ENCODE measurements at regions not wholly inside any gene's neighbourhood (a gene's known extent, or its start where the extent isn't known, plus 50 kb on each side); places are given as distances from the start of the nearest gene placed in this dataset.

- Histone ChIP-seq H3K27ac (ENCODE audit: insufficient read depth, low read depth, low read length) (no peak overlapping the region), H3K4me3 (replicated peaks in 1 of 3; ENCODE audit: insufficient read depth in 1 of 3, low read depth in 1 of 3, low read length in 3 of 3) (no peak overlapping the region), H3K27me3 (ENCODE audit: control insufficient read depth in 2 of 2, insufficient read depth in 2 of 2, low read length in 2 of 2) (no peaks in the 10 kb centered on the region), H3K36me3 (ENCODE audit: control insufficient read depth in 2 of 2, extremely low read depth in 1 of 2, insufficient read depth in 2 of 2, low read length in 2 of 2) (no peaks in the 10 kb centered on the region), H3K9me3 (replicated peaks; ENCODE audit: control insufficient read depth, insufficient read depth, low read length) (no peaks in the 10 kb centered on the region), H3K9ac (replicated peaks; ENCODE audit: extremely low read depth, insufficient read depth, low read length) (no peak overlapping the region), H2AFZ (ENCODE audit: low read depth, low read length) (no peak overlapping the region), H4K20me1 (replicated peaks; ENCODE audit: control insufficient read depth, extremely low read depth, insufficient read depth, low read length) (no peaks in the 10 kb centered on the region), H3K79me2 (ENCODE audit: control insufficient read depth, insufficient read depth, low read length) (no peaks in the 10 kb centered on the region), H3K9me1 (replicated peaks; ENCODE audit: control insufficient read depth, extremely low read depth, insufficient read depth, low read length) (no peaks in the 10 kb centered on the region), H3K4me2 (ENCODE audit: insufficient read depth, low read length) (no peak overlapping the region), H3K4me1 (ENCODE audit: control insufficient read depth, extremely low read depth, insufficient read depth, low read length) (no peaks in the 10 kb centered on the region)
- BruUV-seq (replicated peaks), result no TSS peak
- POLR2A ChIA-PET, result no interaction called here
- dilution Hi-C loops (cut with MboI; ENCODE audit: extremely low pct_ligation_motif_present, low sequenced_read_pairs) (no loop called here), intact Hi-C loops (cut with micrococcal nuclease) (no loop called here)
- CTCF ChIA-PET, result interaction anchor here (0.6 to 0.7 kb wide), 2 partner anchors 102 to 179 kb away, joined by 3 read pairs; no protein-coding TSS in a partner anchor
- DNase-seq (ENCODE audit: low read depth, low spot score) (no peak), FAIRE-seq (no peak)
- TF ChIP-seq MYC (IDR thresholded peaks at IDR 0.05; ENCODE audit: low read depth, low read length), result no peak
- TF ChIP-seq GATA2 (IDR thresholded peaks at IDR 0.05; ENCODE audit: insufficient read depth, insufficient read length, low read depth, low read length), result no peak
- TF ChIP-seq JUN (IDR thresholded peaks at IDR 0.05; ENCODE audit: borderline replicate concordance, insufficient read depth, insufficient read length, low read depth), result no peak
- no peak for TF ChIP-seq POLR2A (IDR thresholded peaks at IDR 0.05; ENCODE audit: low read depth, low read length)
- no peak for TF ChIP-seq CTCF (IDR thresholded peaks at IDR 0.05; ENCODE audit: extremely low read depth in 1 of 2, insufficient read depth in 1 of 2, low read depth in 1 of 2, low read length in 2 of 2)
- no peak for TF ChIP-seq MAX (IDR thresholded peaks at IDR 0.05; ENCODE audit: insufficient read depth, insufficient read length)
- no peak for TF ChIP-seq FOS (IDR thresholded peaks at IDR 0.05; ENCODE audit: borderline replicate concordance, insufficient read depth, low read length)
- no peak for TF ChIP-seq POLR2AphosphoS5 (IDR thresholded peaks at IDR 0.05; ENCODE audit: insufficient read depth, low read depth, low read length)
- TF ChIP-seq EZH2 (IDR thresholded peaks at IDR 0.05; ENCODE audit: borderline replicate concordance, low read depth, low read length, severe bottlenecking), result no peak
Observed at GRCh38 chr3:78025916-78026315, 986.0 kb downstream of the ROBO2 start.

All from endothelial cell of umbilical vein (primary cell).